ENCODE measurements at regions not wholly inside any gene's neighbourhood (a gene's known extent, or its start where the extent isn't known, plus 50 kb on each side); places are given as distances from the start of the nearest gene placed in this dataset.
"Not testable (repeated sequence)": the region's sequence is repeated elsewhere in the genome, so short reads cannot be mapped to it uniquely, and the experiment has no call there.

DNA sequence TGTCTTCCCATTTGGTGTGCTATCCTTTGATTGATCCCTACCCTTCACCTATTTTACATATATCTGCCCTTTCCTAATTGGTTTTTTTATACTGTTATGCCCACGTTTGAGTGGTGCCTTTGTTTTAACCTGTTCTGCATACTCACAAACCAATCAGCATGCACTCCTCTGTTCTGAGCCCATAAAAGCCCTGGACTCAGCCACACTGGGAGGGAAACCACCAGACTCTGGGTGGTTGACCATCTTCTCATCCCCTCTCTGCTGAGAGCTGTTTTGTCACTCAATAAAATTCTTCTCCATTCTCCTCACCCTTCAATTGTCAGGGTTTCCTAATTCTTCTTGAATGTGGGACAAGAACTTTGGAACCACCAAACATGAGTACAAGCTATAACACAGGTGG lies 989.8 kb downstream of the ADGRL2 start:
- DNase-seq, result no peak

DNA sequence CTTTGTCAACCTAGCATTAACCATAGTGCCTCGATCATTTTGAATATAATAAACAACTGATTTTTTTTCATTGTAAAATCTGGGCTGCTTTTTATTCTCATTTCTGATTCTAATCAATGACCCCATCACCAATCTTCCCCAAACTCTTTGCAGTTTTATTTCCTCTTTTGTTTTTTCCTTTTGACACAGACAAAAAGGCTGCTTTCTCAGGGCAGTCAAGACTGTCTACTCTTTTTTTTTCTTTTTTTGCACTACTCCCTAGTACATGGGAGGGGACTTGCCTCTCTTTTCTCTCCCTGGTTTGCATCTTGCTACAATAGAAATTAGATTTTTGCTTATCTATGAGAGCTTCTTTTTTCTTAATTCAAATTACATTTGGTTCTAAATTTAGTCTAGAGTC lies 987.9 kb downstream of the ADGRL2 start:
- DNase-seq, result no peak

DNA sequence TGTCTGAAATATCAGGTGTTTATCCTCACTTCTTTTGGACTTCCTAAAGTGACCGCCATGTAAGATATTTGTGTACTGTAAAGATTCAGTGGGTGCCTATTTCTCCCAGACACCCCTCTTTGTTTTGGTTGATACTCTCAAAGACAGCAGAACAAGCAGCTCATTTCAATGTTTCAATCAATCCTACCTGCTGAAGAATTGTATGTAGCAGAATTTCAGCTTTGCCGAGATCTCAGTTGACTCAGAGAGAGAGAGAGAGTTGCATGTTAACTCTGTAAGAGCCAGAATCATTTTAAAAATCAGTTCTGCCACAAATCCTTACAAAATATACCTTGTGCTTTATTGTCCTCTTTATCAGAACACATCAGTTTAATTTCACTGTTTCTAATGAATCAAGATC lies 987.3 kb downstream of the ADGRL2 start:
- no peak for DNase-seq

DNA sequence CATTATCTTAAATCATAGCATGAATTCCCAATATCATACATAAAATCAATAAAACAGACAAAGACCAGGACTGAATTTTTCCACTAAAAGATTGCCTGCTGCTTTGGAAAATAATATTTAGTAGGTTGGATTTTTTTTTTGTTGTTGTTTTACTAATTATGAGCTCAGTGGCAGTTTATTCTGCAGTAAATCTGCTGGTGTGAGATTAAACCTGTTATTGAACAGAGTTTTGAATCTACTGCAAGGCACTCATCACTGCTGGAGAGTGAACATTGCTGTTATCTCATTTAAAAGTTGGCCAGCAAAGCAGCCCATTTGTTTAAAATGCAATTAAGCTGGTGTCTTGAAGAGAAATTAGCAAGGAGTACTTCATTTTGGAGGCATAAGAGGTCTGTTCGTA lies 986.1 kb downstream of the ADGRL2 start:
- DNase-seq, result no peak

DNA sequence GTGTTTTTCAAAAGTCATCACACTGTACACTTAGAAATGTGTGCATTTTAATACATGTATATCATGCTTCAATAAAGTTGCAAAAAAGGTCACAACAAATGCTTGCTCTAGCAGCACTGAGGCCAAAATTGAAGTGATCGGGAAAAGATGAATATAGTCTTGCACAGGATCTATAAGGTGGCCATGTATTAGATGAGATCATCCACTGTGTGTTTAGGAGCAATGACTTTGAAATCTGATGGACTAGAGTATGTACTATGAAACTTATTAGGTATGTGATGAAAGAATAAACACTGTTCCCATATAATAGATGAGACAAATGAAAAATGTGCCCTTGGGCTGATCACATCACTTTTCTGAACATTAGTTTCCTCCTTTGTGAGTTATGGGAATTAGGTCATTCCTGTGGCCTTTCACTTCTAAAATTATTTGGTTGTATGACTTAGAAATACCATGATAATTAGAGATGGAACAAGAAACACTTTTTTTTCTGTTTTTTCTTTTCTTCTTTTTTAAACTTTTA lies 984.6 kb downstream of the ADGRL2 start:
- DNase-seq, result no peak

DNA sequence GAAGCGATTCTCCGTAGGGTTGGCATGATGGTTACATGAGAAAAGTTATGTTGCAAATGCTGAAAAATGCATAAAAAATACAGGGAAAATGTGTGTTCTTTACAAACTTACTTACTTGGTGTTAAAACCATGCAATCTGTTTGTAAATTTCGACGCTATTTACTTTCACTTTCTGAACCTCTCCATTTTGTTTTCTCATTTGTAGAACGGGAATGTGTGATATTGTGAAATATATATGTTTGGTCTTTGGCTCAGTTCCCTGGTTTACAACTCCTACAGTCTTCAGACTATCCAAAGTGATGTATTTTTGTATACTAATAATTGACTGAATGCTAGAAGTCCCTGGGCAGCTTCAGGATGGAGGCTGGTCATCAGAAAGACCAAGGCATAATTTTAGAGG lies 982.3 kb downstream of the ADGRL2 start:
- DNase-seq, result no peak

DNA sequence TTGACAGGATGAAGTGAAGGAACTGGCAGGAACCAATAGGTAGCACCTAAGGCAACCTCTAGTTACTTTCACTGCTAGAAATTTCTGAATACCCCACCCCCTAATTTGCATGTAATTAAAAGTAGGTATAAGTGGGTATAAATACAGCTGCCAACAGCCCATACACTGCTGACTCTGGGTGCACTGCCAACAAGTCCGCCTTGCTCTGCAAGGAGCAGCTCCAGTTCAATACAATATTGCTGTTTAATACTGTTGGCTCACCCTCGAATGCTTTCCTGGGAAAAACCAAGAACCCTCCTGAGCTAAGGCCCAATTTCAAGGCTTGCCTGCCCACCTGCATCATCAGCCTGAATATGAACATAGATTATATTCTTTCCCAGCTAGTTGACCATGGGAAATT lies 981.9 kb downstream of the ADGRL2 start:
- DNase-seq, result no peak

DNA sequence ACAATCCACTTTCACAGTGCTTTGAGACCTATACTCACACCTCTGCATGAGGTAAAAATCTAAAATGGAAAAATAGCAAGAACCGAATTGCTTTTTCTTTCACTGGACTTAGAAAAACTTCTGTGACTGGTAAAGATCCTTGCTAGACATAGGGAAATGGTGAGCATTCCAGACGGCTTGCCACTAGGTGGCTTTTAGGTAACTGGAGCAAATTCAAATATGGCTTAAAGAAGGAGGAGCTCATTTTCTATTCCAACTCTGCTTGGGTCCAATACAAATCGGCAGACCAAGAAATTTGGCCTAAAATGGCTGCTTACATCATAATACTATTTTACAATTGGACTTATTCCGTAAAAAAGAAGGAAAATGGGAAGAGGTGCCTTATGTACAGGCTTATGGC lies 977.9 kb downstream of the ADGRL2 start:
- no peak for DNase-seq

DNA sequence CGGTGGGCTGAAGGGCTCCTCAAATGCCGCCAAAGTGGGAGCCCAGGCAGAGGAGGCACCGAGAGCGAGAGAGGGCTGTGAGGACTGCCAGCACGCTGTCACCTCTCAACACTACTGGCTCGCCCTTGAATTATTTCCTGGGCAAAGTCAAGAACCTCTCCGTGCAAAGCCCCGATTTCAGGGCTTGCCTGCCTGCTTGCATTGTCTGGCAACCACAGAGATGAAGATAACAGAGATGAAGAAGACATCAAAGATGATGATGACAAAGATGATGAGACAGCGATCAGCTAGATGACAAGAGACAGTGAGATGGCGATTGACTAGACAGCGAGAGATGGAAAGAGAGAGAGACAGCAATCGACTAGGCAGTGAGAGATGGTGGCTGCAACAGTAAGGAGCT lies 976.5 kb downstream of the ADGRL2 start:
- no peak for DNase-seq

DNA sequence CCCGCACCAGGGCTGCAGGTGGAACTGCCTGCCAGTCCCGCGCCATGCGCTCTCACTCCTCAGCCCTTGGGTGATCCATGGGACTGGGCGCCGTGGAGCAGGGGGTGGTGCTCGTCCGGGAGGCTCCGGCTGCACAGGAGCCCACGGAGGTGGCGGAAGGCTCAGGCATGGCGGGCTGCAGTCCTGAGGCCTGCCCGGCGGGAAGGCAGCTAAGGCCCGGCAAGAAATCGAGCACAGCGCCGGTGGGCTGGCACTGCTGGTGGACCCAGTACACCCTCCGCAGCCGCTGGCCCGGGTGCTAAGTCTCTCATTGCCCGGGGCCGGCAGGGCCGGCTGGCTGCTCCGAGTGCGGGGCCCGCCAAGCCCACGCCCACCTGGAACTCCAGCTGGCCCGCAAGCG lies 976.0 kb downstream of the ADGRL2 start:
- DNase-seq, result not testable (repeated sequence)

DNA sequence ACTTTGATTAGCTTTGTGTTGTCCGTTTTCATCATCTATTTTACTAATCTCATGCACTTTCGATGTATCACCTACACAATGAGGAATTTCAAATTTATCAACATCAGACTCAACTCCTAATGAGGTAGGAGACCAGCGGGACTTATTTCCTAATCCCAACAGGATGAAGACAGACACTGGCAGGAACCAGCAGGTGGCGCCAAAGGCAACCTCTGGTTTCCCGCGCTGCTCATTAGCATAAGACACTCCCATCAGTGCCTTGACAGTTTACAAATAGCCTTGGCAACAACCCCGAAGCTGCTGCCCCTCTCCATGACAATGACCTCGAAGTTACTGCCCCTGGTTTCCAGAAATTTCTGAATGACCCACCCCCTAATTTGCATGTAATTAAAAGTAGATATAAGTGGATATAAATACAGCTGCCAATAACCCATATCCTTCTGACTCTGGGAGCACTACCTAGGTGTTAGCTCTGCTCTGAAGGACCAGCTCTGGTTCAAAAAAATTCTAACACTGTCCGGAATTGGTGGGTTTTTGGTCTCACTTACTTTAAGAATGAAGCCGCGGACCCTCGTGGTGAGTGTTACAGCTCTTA lies 974.8 kb downstream of the ADGRL2 start:
- DNase-seq, result peak; percentile 31

DNA sequence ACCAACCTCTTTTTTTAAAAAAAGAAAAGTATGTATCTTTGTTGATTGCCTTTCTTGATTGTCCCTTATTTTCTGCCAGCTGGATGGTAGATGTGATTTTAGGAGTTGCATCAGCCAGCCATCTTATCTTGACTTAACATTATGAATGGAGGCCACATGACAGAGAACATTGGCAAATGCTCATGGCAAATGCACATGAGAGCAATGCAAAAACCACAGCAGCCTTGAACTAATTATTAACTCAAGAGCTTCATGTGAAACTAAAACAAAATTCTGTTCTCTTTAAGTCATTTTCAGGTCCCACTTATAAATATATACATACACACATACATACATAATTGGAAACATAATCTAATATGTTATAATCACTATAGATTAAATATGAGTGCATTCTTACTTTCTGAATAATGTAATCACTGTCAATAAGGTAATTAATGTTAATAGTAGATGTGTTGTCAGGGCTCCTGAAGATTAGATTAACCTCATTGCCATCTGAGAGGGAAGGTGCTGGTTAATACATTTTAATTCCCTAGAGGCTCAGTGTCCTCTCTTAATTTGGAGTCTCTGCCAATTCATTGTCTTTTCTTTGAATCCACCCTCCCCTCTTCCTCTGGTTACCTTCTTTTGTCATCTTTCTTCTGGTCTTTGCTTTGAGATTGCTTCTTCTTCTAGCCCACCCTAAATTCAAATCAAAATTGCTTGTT lies 962.2 kb downstream of the ADGRL2 start:
- DNase-seq, result no peak

DNA sequence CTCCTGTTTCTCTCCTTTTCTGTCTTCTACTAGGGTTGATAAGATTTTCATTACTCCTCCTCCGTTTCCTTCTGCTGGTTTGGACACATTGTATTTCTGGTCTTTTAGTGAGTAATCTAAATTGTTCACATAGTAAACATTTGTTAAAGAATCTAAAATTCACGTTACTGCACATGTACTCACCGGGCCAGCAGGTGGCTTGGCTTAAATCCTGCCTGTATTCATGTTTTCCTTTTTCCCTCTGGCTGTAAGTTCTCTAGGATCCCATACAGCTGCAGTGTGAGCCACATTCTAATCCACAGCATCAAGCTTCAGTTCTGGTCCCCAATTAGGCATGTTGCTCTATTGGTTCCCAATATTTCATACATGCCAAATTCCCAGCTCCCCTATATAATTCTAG lies 958.3 kb downstream of the ADGRL2 start:
- no peak for DNase-seq

DNA sequence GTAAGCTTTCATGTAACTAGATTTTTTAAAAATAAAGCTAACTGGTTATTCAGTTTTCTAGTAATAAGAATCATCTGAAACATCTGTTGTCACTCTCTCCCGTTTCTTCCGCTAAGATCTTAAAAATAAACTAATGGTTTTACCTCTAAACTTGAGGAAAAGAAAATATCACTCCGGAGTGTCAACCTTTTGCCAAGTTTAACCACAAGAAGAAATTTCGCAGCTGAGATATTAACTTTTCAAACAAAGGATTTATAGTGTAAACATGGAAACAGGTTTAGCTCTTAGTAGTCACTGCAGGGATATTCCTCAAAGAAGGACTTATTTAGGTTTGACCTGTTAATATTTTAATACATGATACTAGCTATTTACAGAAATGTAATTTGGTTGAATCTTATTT lies 954.9 kb downstream of the ADGRL2 start:
- DNase-seq, result no peak

DNA sequence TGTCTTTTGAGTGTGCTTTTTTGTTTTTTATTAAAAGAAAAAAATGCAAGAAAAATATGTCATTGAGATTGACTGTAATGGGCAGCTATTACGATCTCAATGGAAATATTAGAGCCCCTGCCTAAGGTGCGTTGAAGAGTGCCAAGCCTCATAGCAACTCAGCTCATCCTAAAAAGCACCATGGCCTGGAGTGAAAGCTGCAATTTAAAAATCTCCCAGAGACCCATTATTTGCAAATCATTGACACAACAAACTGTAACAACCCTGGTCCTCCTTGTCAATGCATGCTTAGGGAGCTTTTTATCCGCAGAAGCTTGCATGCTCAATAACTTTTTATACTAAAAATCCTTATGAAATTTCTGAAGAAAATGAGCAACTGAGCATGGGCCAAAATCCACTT lies 954.5 kb downstream of the ADGRL2 start:
- no peak for DNase-seq

DNA sequence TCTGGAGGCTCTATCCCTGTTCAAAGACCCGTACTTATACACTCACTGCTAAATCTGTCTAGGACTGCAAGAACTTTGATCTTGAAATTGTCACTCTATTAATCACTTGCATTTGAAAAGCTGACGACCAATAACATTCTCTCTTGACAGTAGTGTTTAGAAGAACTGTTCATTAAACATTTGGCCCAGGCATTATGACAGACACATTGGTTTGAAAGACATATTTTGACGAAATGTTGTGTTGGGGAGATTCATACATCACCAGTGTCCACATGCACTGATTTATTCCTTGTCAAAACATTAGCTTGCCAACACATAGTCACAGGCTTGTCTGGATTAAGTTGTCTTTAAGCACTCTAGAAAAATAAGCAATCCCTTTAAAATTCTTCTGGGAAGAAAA lies 951.3 kb downstream of the ADGRL2 start:
- no peak for DNase-seq

DNA sequence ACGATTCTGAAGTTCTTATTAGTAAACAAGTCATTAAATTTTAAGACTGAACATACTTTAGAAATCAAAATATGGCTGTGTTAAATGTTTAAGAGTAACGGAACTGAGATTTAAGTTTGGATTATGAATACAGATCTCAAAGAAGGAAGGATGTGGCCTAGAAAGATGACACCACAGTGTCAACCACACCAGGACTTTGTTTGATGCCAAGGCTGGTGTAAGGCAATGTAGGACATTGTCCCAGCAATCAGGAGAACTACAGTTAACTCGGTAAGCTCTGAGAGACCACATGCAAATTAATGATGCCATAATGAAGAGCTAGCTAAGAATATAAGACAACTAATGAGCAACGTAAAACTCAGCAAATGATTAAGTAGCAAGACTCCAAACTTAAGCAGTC lies 932.9 kb downstream of the ADGRL2 start:
- no peak for DNase-seq

DNA sequence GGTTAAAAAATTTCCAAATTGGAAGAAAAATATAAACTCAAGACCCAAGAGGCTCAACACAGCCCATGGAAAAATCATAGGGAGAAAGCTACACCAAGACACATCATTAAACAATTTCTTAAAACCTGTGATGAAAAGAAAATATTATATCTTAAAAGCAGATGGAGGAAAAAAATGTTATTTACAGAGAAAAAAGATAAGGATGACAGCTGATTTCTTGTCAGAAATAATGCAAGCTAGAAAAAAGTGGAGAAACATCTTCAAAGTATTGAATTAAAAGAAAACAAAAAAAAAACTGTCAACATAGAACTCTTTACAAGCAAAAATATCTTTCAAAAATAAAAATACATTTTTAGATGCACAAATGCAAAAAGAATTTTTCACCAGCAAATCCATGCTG lies 930.5 kb downstream of the ADGRL2 start:
- no peak for DNase-seq

DNA sequence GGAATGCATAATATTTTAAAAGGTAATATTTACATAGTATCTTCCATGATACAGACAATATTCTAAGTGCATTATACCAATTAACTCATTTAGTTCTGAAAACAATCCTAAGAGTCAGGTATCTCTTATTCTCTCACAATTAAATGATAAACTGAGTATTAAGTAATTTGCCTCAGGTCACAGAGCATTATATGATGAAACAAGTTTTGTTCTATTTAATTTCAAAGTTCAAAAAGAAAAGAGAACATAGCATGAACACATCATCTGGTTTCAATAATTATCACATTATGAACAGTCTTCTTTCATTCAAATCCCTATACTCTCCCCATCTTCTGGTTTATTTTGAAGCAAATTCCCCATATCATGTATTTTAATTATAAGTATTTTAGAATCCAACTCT lies 927.5 kb downstream of the ADGRL2 start:
- DNase-seq, result no peak

DNA sequence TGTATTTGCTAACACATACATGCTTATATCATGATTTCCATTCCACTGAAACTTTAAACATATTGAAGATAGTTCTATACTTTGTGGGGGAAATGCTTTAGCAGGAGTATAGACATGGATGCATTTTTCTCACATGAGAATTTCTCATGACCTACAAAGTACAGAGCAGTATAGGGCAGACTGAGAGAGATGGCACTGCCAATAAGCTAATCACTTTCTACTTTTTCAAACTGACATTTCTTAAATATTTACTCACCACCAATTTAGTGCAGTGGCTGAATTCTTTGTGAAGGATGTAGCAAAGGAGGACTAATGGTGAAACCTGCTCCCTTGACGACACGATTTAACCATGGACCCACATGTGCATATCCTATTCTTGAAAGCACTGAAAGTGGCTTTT lies 923.5 kb downstream of the ADGRL2 start:
- DNase-seq, result no peak

DNA sequence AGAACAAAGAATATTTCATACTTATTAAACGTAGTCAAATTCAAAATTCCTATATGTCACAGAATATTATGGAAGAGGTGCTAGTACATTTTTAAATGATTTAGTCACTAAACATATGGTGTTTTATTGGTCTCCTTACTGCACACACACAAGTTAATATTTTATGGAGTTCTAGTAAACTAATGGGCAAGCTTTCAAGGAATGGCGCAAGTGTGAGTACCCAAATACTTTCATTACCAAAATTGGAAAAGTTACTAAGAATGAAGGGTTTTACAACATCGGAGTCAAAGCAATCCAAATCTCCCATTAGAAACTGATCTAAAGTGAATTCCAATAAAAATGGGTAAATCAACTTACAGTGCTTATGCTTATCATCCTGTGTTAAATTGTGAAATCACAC lies 921.9 kb downstream of the ADGRL2 start:
- no peak for DNase-seq

DNA sequence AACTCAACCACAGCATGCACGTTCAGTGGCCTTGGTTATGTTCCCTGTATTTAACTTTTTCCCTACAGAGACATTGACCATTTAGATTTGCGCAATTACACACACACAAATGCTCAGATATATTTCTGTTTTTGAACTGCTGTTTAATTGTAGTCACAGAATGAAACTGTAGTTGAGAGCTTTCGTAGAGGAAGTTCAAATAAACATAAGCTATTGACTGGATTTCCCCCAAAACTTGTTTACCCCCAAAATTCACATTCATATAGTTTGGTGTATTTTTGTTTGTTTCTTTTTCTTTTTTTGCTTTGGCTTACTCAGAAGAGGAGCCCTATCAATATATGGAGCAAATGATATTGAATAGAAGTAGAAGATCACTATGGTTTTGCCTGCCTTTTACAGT lies 921.0 kb downstream of the ADGRL2 start:
- no peak for DNase-seq

DNA sequence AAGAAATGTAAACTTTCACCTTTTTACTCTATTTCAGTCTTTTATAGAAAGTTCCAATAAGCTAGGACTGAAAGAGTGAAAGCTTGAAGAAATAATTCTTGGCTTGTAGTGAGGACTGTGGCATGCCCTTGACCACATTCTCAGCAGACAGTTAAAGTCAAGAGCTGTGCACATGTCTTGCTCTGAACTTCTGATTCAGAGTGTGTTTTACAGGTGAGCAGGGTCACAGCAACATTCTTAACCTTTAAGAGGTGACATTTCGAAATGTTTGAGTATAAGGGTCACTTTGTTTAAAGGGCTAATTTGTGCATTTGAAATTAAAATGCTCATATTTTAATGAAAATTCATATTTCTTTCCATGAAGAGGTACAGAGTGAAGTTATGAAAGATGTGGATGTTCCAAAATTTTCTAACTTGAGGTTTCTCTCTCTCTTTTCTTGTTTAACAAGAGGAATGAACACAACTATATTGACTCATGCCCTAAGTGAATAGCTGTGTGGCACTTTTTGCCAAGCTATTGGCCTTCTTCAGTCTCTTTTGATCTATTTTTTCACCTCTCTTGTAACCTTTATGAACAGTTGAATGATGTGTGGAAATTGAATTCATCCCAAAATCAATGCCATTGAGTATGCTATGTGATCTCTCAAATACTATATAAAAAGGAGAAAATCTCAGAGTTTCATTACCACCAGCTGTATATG lies 918.1 kb downstream of the ADGRL2 start:
- DNase-seq, result no peak

DNA sequence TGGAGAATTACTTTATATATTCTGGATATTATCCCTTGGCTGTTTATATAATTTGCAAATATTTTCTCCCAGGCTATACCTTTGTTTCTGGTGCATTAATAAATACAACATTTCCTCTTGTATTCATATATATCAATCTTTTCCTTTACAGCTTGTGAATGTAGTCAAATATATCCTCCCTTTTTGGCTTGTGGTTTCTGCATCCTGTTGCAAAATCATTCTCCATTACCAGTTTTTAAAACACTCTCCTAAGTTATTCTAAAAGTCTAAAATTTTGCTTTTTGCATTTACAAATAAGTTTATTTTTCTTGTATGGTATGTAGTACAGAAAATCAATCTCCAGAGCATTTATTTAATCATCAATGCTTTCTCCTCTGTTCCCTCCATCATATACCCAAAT lies 909.4 kb downstream of the ADGRL2 start:
- DNase-seq, result no peak
